Osteocyte (in vitro differentiated cells): ENCODE measurements at regions not wholly inside any gene's neighbourhood (a gene's known extent, or its start where the extent isn't known, plus 50 kb on each side); places are given as distances from the start of the nearest gene placed in this dataset.

Source experiments
- DNase-seq: peaks from one replicate; pipeline ENCODE4 v3.0.0; 2021; ENCODE audit warnings: mixed read lengths; ENCODE audit not compliant: unreplicated experiment; ENCODE audit errors: extremely low spot score
- H3K27ac Mint-ChIP-seq: one replicate; pipeline ENCODE4 v1.8.0; 2021; ENCODE audit warnings: mild to moderate bottlenecking, mixed read lengths; ENCODE audit not compliant: unreplicated experiment
- H3K27me3 Mint-ChIP-seq: one replicate; pipeline ENCODE4 v1.8.0; 2021; ENCODE audit warnings: mixed read lengths; ENCODE audit not compliant: unreplicated experiment
- H3K36me3 Mint-ChIP-seq: one replicate; pipeline ENCODE4 v1.8.0; 2021; ENCODE audit warnings: mixed read lengths; ENCODE audit not compliant: unreplicated experiment
- H3K4me1 Mint-ChIP-seq: one replicate; pipeline ENCODE4 v1.8.0; 2021; ENCODE audit warnings: mixed read lengths; ENCODE audit not compliant: unreplicated experiment
- H3K4me3 Mint-ChIP-seq: one replicate; pipeline ENCODE4 v1.8.0; 2021; ENCODE audit warnings: mild to moderate bottlenecking, moderate library complexity, mixed read lengths; ENCODE audit not compliant: unreplicated experiment
- H3K9me3 Mint-ChIP-seq: one replicate; pipeline ENCODE4 v1.8.0; 2021; ENCODE audit warnings: mixed read lengths; ENCODE audit not compliant: unreplicated experiment
- CTCF ChIP-seq: fragments of 200-600 bp; sonication (generic); IDR thresholded peaks from 2 replicates; pipeline ENCODE4 v1.5.0; 2021; ENCODE audit warnings: antibody characterized with exemption, mild to moderate bottlenecking, moderate library complexity

- Mint-ChIP-seq H3K4me1 (no peaks in the 10 kb centered on the region), H3K27me3 (no peaks in the 10 kb centered on the region), H3K9me3 (peaks cover 18% of the 10 kb centered on the region), H3K4me3 (no peak overlapping the region), H3K36me3 (no peaks in the 10 kb centered on the region), H3K27ac (no peak overlapping the region)
- no peak for DNase-seq
- no peak for TF ChIP-seq CTCF
These were observed 644.8 kb upstream of the PKN2 start for GRCh38 chr1:88039240-88039639.

DNA sequence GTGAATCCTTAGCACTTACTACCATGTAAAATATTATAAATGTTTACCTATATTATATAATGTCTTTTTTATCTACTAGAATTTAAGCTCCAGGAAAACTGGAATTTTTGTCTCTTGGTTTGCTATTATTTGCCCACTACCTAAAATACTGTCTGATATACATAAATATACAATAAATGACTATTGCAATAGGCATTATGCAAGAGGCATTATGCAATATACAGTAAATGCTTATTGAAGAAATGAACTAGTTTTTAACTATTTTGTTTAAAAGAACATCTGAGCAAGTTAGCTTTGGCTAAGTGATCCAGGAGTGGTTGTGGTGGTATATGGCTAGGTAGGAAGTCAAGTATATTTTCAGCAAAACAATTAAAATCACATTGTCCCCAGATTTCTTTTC, 640.2 kb upstream of the PKN2 start:
- H3K9me3 Mint-ChIP-seq: peaks cover 13% of the 10 kb centered on the region
- no peaks in the 10 kb centered on the region for H3K36me3 Mint-ChIP-seq
- no peaks in the 10 kb centered on the region for H3K4me1 Mint-ChIP-seq
- TF ChIP-seq CTCF: no peak
- no peak for DNase-seq
- H3K27me3 Mint-ChIP-seq: no peaks in the 10 kb centered on the region
- H3K27ac Mint-ChIP-seq: no peak overlapping the region
- H3K4me3 Mint-ChIP-seq: no peak overlapping the region

DNA sequence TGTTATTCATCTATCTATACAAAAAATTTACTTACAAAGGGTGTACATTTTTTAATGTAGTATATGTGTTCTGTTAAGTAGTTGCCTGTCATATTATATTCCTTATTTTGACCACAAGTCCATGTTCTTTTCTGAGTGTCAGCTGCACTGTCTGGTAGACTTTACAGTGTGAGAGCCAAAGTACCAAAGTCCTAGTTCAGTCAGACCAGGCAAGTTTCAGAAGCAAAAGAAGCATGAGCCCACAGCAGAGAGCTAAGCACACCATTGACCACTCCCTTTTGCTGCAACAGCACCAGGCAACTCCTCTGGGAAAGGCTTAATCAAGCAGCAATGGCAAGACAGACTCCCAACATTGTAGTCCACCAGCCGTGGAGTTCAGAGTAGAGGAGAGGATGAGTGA, 631.9 kb upstream of the PKN2 start:
- Mint-ChIP-seq H3K27ac (no peak overlapping the region), H3K27me3 (peaks cover 3% of the 10 kb centered on the region), H3K9me3 (no peaks in the 10 kb centered on the region), H3K4me3 (no peak overlapping the region), H3K36me3 (no peaks in the 10 kb centered on the region), H3K4me1 (no peaks in the 10 kb centered on the region)
- TF ChIP-seq CTCF: no peak
- DNase-seq: no peak

- no peaks in the 10 kb centered on the region for H3K4me1 Mint-ChIP-seq
- TF ChIP-seq CTCF: no peak
These were observed 631.0 kb upstream of the PKN2 start for GRCh38 chr1:88053065-88053464.

GRCh38 chr1:88056881-88057280, 627.2 kb upstream of the PKN2 start:
- Mint-ChIP-seq H3K4me3 (no peak overlapping the region), H3K27ac (no peak overlapping the region), H3K9me3 (no peaks in the 10 kb centered on the region), H3K4me1 (no peaks in the 10 kb centered on the region), H3K36me3 (no peaks in the 10 kb centered on the region), H3K27me3 (no peaks in the 10 kb centered on the region)
- TF ChIP-seq CTCF: no peak
- no peak for DNase-seq

More at GRCh38 chr1:88053065-88053464, 631.0 kb upstream of the PKN2 start:
- DNase-seq: no peak
- no peak overlapping the region for H3K4me3 Mint-ChIP-seq
- no peaks in the 10 kb centered on the region for H3K36me3 Mint-ChIP-seq
- H3K27ac Mint-ChIP-seq: no peak overlapping the region
- peaks cover 3% of the 10 kb centered on the region for H3K27me3 Mint-ChIP-seq
- H3K9me3 Mint-ChIP-seq: no peaks in the 10 kb centered on the region
